GM12872 (cell line): ENCODE measurements at regions not wholly inside any gene's neighbourhood (a gene's known extent, or its start where the extent isn't known, plus 50 kb on each side); places are given as distances from the start of the nearest gene placed in this dataset.

Experiments
- TF ChIP-seq, protein P1 (sequence below): IDR thresholded peaks from 3 replicates; pipeline ENCODE4 v1.5.1; 2011; ENCODE audit warnings: low read depth, mild to moderate bottlenecking, low read length, moderate library complexity; ENCODE audit not compliant: insufficient read depth

DNA sequence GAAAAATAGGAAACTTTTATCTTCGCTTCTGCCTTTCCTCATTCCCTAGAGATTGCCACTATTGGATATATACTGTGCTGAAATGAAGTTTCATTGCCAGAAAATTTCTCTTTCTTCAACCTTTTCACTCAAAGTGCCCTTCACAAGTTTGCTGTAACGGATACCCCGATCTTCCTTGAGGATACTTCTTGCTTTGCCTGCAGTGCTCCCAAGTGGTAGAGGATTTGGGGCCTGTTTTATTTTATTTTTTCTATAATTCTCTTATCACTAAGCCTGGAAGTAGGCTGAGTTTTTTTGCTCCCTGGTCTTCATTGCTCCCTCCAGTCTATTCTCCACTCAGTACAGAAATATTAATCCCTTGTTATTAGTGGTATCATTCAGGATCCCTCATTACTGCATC lies 481.4 kb upstream of the CDH18 start:
- TF ChIP-seq, protein P1, sequence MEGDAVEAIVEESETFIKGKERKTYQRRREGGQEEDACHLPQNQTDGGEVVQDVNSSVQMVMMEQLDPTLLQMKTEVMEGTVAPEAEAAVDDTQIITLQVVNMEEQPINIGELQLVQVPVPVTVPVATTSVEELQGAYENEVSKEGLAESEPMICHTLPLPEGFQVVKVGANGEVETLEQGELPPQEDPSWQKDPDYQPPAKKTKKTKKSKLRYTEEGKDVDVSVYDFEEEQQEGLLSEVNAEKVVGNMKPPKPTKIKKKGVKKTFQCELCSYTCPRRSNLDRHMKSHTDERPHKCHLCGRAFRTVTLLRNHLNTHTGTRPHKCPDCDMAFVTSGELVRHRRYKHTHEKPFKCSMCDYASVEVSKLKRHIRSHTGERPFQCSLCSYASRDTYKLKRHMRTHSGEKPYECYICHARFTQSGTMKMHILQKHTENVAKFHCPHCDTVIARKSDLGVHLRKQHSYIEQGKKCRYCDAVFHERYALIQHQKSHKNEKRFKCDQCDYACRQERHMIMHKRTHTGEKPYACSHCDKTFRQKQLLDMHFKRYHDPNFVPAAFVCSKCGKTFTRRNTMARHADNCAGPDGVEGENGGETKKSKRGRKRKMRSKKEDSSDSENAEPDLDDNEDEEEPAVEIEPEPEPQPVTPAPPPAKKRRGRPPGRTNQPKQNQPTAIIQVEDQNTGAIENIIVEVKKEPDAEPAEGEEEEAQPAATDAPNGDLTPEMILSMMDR, result no peak

DNA sequence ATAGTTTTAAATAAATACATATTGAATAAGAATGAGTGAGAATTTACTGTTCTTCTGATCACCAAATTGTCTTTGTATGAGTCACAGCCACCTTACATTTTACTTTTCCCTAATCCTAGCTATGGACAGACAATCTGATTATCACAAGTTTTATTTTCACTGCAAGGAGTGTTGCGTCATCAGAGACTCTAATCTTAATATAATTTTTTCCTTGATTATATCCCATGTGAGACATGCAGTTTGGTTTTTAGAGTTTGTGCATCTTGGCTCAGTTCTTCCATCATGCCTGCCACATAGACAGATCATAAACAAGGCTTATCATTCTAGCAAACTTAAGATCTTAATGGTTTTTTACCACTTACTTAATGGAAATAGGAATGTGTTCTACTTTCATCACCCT lies 478.5 kb upstream of the CDH18 start:
- TF ChIP-seq, protein P1, result no peak

DNA sequence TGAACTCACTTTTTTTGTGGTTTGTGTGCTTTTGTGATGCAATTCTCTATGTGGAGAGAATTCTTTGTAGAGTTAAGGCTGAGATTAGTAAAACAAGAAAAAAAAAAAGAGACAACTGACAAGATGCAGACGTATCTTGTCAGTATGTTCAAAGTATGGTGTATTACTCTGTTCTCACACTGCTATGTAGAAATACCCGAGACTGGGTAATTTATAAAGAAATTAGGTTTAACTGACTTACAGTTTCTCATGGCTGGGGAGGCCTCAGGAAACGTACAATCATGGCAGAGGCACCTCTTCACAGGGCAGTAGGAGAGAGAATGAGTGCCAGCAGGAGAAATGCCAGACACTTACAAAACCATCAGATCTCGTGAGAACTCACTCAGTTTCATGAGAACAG lies 475.2 kb upstream of the CDH18 start:
- TF ChIP-seq, protein P1, result no peak

DNA sequence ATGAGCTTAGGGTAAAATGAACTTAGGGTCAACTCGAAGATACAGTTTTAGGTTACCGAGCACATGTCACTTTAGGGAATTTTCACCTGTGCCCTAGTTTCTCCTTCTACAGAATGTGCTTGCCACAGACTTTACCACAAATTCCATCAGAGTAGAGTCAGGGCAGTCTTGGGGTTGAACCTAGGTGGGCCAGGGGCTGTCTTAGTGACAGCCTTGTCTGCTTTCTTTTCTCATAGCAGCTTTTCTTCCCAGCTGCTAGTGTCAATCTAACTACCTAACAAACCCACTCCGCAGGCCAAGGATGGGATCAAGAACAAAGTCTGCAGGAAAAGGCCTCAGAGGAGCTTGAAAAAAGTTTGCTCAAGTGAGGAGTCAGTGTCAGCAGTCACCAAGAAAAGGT lies 458.1 kb upstream of the CDH18 start:
- TF ChIP-seq, protein P1, result no peak

- TF ChIP-seq, protein P1, result no peak
Observed at GRCh38 chr5:20445326-20445860, 457.4 kb upstream of the CDH18 start.

GRCh38 chr5:20434786-20435185 lies 446.8 kb upstream of the CDH18 start:
- TF ChIP-seq, protein P1, result no peak

- TF ChIP-seq, protein P1, result no peak
Observed at GRCh38 chr5:20420991-20421595, 433.1 kb upstream of the CDH18 start.
